HepG2 (cell line): ENCODE measurements at regions not wholly inside any gene's neighbourhood (a gene's known extent, or its start where the extent isn't known, plus 50 kb on each side); places are given as distances from the start of the nearest gene placed in this dataset.

Experiments used
- EZH2 ChIP-seq: conservative IDR thresholded peaks from 2 replicates; pipeline ENCODE4 v1.6.1; 2012; ENCODE audit warnings: mild to moderate bottlenecking, low read depth, low read length, moderate library complexity
- FOSL1 ChIP-seq: sonication (generic); formaldehyde crosslinking; IDR thresholded peaks from 2 replicates; pipeline ENCODE4 v1.9.0; 2021; ENCODE audit warnings: missing genetic modification reagents, borderline replicate concordance
- MZF1 ChIP-seq: sonication (generic); formaldehyde crosslinking; IDR thresholded peaks from 2 replicates; pipeline ENCODE4 v1.8.1; 2023; ENCODE audit warnings: mild to moderate bottlenecking, missing genetic modification reagents, borderline replicate concordance
- TBP ChIP-seq: sonication (generic); formaldehyde crosslinking; IDR thresholded peaks from 2 replicates; pipeline ENCODE4 v1.5.0; 2020; ENCODE audit warnings: missing genetic modification reagents
- YY1 ChIP-seq: IDR thresholded peaks from 2 replicates; pipeline ENCODE4 v1.6.1; 2011; ENCODE audit warnings: low read length, low read depth, moderate library complexity, mild to moderate bottlenecking; ENCODE audit not compliant: insufficient read depth, insufficient replicate concordance
- ZBTB7A ChIP-seq: sonication (generic); formaldehyde crosslinking; IDR thresholded peaks from 2 replicates; pipeline ENCODE4 v1.8.0; 2022; ENCODE audit warnings: mild to moderate bottlenecking, missing genetic modification reagents
- ZFP90 ChIP-seq: sonication (generic); formaldehyde crosslinking; IDR thresholded peaks from 2 replicates; pipeline ENCODE4 v1.8.0; 2022; ENCODE audit warnings: missing genetic modification reagents, mild to moderate bottlenecking, inconsistent platforms, borderline replicate concordance
- TF ChIP-seq, protein P1 (sequence below): sonication (generic); formaldehyde crosslinking; IDR thresholded peaks from 2 replicates; pipeline ENCODE4 v1.5.0; 2020; ENCODE audit warnings: mild to moderate bottlenecking, missing genetic modification reagents, moderate library complexity
- TF ChIP-seq, protein P2 (sequence below), 2 experiments: IDR thresholded peaks; 2 replicates each; pipeline ENCODE4 v1.6.1; 2011 to 2012; ENCODE audit warnings: low read length in 2 of 2, borderline replicate concordance in 1 of 2, low read depth in 1 of 2, mild to moderate bottlenecking in 1 of 2, moderate library complexity in 1 of 2
- TF ChIP-seq, protein P3 (sequence below): sonication (generic); formaldehyde crosslinking; IDR thresholded peaks from 2 replicates; pipeline ENCODE4 v1.8.0; 2022; ENCODE audit warnings: mild to moderate bottlenecking, missing genetic modification reagents, borderline replicate concordance
- TF ChIP-seq, protein P4 (sequence below): sonication (generic); formaldehyde crosslinking; IDR thresholded peaks from 2 replicates; pipeline ENCODE4 v1.4.0; 2020; ENCODE audit warnings: mild to moderate bottlenecking, missing genetic modification reagents

DNA sequence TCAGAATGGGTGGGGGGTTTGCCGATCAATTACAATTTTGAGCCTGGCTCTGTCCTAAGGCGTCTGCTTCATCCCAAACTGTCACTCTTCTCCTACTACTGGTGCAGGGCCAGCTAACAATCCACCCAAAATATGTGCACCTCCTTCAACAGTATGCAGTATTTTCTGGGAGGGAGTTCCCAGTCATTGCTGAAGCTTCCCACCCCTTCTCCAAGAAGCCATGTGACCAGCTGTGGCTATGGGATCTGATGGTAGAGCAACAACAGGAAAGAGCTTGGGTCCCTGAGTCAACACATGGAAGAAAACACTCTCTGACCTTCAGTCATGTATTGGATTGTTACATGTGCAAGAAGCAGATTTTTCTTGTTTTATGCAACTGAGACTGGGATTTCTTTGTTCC lies 185.7 kb upstream of the GHITM start:
- TF ChIP-seq, protein P1, sequence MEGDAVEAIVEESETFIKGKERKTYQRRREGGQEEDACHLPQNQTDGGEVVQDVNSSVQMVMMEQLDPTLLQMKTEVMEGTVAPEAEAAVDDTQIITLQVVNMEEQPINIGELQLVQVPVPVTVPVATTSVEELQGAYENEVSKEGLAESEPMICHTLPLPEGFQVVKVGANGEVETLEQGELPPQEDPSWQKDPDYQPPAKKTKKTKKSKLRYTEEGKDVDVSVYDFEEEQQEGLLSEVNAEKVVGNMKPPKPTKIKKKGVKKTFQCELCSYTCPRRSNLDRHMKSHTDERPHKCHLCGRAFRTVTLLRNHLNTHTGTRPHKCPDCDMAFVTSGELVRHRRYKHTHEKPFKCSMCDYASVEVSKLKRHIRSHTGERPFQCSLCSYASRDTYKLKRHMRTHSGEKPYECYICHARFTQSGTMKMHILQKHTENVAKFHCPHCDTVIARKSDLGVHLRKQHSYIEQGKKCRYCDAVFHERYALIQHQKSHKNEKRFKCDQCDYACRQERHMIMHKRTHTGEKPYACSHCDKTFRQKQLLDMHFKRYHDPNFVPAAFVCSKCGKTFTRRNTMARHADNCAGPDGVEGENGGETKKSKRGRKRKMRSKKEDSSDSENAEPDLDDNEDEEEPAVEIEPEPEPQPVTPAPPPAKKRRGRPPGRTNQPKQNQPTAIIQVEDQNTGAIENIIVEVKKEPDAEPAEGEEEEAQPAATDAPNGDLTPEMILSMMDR (CRISPR knock-in tag) = no peak
- TF ChIP-seq, protein P2, sequence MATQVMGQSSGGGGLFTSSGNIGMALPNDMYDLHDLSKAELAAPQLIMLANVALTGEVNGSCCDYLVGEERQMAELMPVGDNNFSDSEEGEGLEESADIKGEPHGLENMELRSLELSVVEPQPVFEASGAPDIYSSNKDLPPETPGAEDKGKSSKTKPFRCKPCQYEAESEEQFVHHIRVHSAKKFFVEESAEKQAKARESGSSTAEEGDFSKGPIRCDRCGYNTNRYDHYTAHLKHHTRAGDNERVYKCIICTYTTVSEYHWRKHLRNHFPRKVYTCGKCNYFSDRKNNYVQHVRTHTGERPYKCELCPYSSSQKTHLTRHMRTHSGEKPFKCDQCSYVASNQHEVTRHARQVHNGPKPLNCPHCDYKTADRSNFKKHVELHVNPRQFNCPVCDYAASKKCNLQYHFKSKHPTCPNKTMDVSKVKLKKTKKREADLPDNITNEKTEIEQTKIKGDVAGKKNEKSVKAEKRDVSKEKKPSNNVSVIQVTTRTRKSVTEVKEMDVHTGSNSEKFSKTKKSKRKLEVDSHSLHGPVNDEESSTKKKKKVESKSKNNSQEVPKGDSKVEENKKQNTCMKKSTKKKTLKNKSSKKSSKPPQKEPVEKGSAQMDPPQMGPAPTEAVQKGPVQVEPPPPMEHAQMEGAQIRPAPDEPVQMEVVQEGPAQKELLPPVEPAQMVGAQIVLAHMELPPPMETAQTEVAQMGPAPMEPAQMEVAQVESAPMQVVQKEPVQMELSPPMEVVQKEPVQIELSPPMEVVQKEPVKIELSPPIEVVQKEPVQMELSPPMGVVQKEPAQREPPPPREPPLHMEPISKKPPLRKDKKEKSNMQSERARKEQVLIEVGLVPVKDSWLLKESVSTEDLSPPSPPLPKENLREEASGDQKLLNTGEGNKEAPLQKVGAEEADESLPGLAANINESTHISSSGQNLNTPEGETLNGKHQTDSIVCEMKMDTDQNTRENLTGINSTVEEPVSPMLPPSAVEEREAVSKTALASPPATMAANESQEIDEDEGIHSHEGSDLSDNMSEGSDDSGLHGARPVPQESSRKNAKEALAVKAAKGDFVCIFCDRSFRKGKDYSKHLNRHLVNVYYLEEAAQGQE (IDR thresholded peaks at IDR 0.05; ENCODE audit: borderline replicate concordance in 1 of 2, low read depth in 1 of 2, low read length in 2 of 2) = no peak
- TF ChIP-seq ZFP90 (CRISPR knock-in tag) = no peak
- TF ChIP-seq EZH2 = no peak
- TF ChIP-seq, protein P3, sequence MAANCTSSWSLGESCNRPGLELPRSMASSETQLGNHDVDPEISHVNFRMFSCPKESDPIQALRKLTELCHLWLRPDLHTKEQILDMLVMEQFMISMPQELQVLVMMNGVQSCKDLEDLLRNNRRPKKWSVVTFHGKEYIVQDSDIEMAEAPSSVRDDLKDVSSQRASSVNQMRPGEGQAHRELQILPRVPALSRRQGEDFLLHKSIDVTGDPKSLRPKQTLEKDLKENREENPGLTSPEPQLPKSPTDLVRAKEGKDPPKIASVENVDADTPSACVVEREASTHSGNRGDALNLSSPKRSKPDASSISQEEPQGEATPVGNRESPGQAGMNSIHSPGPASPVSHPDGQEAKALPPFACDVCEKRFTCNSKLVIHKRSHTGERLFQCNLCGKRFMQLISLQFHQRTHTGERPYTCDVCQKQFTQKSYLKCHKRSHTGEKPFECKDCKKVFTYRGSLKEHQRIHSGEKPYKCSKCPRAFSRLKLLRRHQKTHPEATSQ (CRISPR knock-in tag) = no peak
- TF ChIP-seq FOSL1 (CRISPR knock-in tag) = no peak
- TF ChIP-seq, protein P4, sequence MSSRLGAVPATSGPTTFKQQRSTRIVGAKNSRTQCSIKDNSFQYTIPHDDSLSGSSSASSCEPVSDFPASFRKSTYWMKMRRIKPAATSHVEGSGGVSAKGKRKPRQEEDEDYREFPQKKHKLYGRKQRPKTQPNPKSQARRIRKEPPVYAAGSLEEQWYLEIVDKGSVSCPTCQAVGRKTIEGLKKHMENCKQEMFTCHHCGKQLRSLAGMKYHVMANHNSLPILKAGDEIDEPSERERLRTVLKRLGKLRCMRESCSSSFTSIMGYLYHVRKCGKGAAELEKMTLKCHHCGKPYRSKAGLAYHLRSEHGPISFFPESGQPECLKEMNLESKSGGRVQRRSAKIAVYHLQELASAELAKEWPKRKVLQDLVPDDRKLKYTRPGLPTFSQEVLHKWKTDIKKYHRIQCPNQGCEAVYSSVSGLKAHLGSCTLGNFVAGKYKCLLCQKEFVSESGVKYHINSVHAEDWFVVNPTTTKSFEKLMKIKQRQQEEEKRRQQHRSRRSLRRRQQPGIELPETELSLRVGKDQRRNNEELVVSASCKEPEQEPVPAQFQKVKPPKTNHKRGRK (CRISPR knock-in tag) = no peak
- TF ChIP-seq TBP (CRISPR knock-in tag) = no peak
- no peak for TF ChIP-seq YY1
- TF ChIP-seq ZBTB7A (CRISPR knock-in tag) = no peak
- no peak for TF ChIP-seq MZF1
